Hepatocyte (in vitro differentiated cells): ENCODE measurements at regions not wholly inside any gene's neighbourhood (a gene's known extent, or its start where the extent isn't known, plus 50 kb on each side); places are given as distances from the start of the nearest gene placed in this dataset.

ENCODE experiments used
- CTCF ChIP-seq: fragments of 200-600 bp; sonication (generic); IDR thresholded peaks from 2 replicates; pipeline ENCODE4 v1.5.1; 2016; ENCODE audit warnings: antibody characterized with exemption, mild to moderate bottlenecking; ENCODE audit not compliant: poor library complexity
- EZH2 ChIP-seq: fragments of 200-600 bp; sonication (generic); IDR thresholded peaks from 2 replicates; pipeline ENCODE4 v1.6.1; 2016; ENCODE audit warnings: antibody characterized with exemption, mild to moderate bottlenecking, borderline replicate concordance
- EZH2phosphoT487 ChIP-seq: fragments of 200-600 bp; sonication (generic); IDR thresholded peaks from one replicate; pipeline ENCODE4 v1.6.1; 2018; ENCODE audit warnings: antibody characterized with exemption, mild to moderate bottlenecking, low read depth, moderate library complexity; ENCODE audit not compliant: unreplicated experiment, severe bottlenecking

- TF ChIP-seq CTCF: no peak
- no peak for TF ChIP-seq EZH2
- no peak for TF ChIP-seq EZH2phosphoT487
Measured at GRCh38 chr12:128007250-128007649, 259.7 kb upstream of the TMEM132C start.
